ENCODE measurements at regions not wholly inside any gene's neighbourhood (a gene's known extent, or its start where the extent isn't known, plus 50 kb on each side); places are given as distances from the start of the nearest gene placed in this dataset.

- FAIRE-seq: no peak
Measured at GRCh38 chr2:192539306-192539705, 344.6 kb upstream of the TMEFF2 start.

GRCh38 chr2:192536922-192537624, 342.3 kb upstream of the TMEFF2 start:
- H3K36me3 ChIP-seq (ENCODE audit: control insufficient read depth in 2 of 2, insufficient read depth in 2 of 2, low read length in 1 of 2): no peaks in the 10 kb centered on the region
- no peak overlapping the region for H3K9ac ChIP-seq (ENCODE audit: control insufficient read depth, insufficient read depth, low read length)
- H2AFZ ChIP-seq (ENCODE audit: control insufficient read depth, low read depth, low read length): no peak overlapping the region
- CTCF ChIA-PET: no interaction called here
- no peaks in the 10 kb centered on the region for H3K79me2 ChIP-seq (ENCODE audit: control insufficient read depth, insufficient read depth, low read length)
- no peaks in the 10 kb centered on the region for H4K20me1 ChIP-seq (ENCODE audit: control insufficient read depth, insufficient read depth)
- in situ Hi-C loops (cut with MboI): no loop called here
- SMC1A ChIA-PET (ENCODE audit: uncharacterized antibody, unreplicated experiment): no interaction called here
- H3K4me3 ChIP-seq: no peak overlapping the region
- 0% methylated on average over 2 of the region's 2 CpGs for WGBS (ENCODE audit: insufficient coverage, insufficient replicate concordance, low lambda C conversion rate, missing lambda C conversion rate)
- DNase-seq (ENCODE audit: low read depth, low spot score) (no peak), ATAC-seq (no peak), FAIRE-seq (no peak)
- no peaks in the 10 kb centered on the region for H3K27me3 ChIP-seq (replicated peaks in 1 of 2; ENCODE audit: control insufficient read depth in 2 of 2, insufficient read depth in 2 of 2, low read length in 1 of 2)
- no peak overlapping the region for H3K27ac ChIP-seq (ENCODE audit: control insufficient read depth, insufficient read depth)
- no peak overlapping the region for H3K4me2 ChIP-seq (ENCODE audit: control insufficient read depth, insufficient read depth)
- POLR2A ChIA-PET: no interaction called here
- BruUV-seq (replicated peaks): no TSS peak
- intact Hi-C loops (cut with micrococcal nuclease; ENCODE audit: unreplicated experiment): no loop called here
- RAD21 ChIA-PET (ENCODE audit: unreplicated experiment): no interaction called here
- no peaks in the 10 kb centered on the region for H3K4me1 ChIP-seq (ENCODE audit: control insufficient read depth, insufficient read depth, low read length)
- H3K9me3 ChIP-seq (replicated peaks; ENCODE audit: control insufficient read depth, insufficient read depth, low read length): no peaks in the 10 kb centered on the region
- TF ChIP-seq MAX (IDR thresholded peaks at IDR 0.05; ENCODE audit: low read depth, low read length) (no peak), IRF4 (IDR thresholded peaks at IDR 0.05; ENCODE audit: low read depth, low read length) (no peak), ZNF384 (IDR thresholded peaks at IDR 0.05; ENCODE audit: borderline replicate concordance, low read depth, low read length) (no peak), POLR2AphosphoS2 (IDR thresholded peaks at IDR 0.05; ENCODE audit: low read depth, low read length) (no peak), POU2F2 (IDR thresholded peaks at IDR 0.05; ENCODE audit: borderline replicate concordance, low read depth, low read length) (no peak), ATF2 (IDR thresholded peaks at IDR 0.05; ENCODE audit: low read length) (no peak), KDM1A (IDR thresholded peaks at IDR 0.05; ENCODE audit: borderline replicate concordance) (no peak)

More at GRCh38 chr2:192539306-192539705, 344.6 kb upstream of the TMEFF2 start:
- Histone ChIP-seq H3K9me3 (replicated peaks; ENCODE audit: control insufficient read depth, insufficient read depth, low read length) (no peaks in the 10 kb centered on the region), H3K4me1 (ENCODE audit: control insufficient read depth, insufficient read depth, low read length) (no peaks in the 10 kb centered on the region), H3K27ac (ENCODE audit: control insufficient read depth, insufficient read depth) (no peak overlapping the region), H4K20me1 (ENCODE audit: control insufficient read depth, insufficient read depth) (no peaks in the 10 kb centered on the region), H2AFZ (ENCODE audit: control insufficient read depth, low read depth, low read length) (no peak overlapping the region), H3K4me3 (no peak overlapping the region), H3K79me2 (ENCODE audit: control insufficient read depth, insufficient read depth, low read length) (no peaks in the 10 kb centered on the region), H3K27me3 (replicated peaks in 1 of 2; ENCODE audit: control insufficient read depth in 2 of 2, insufficient read depth in 2 of 2, low read length in 1 of 2) (no peaks in the 10 kb centered on the region), H3K4me2 (ENCODE audit: control insufficient read depth, insufficient read depth) (no peak overlapping the region), H3K36me3 (ENCODE audit: control insufficient read depth in 2 of 2, insufficient read depth in 2 of 2, low read length in 1 of 2) (no peaks in the 10 kb centered on the region), H3K9ac (ENCODE audit: control insufficient read depth, insufficient read depth, low read length) (no peak overlapping the region)
- 13% methylated on average over 5 of the region's 5 CpGs for WGBS (ENCODE audit: insufficient coverage, insufficient replicate concordance, low lambda C conversion rate, missing lambda C conversion rate)
- ATAC-seq (no peak), DNase-seq (ENCODE audit: low read depth, low spot score) (no peak)
- POLR2A ChIA-PET: no interaction called here
- SMC1A ChIA-PET (ENCODE audit: uncharacterized antibody, unreplicated experiment): no interaction called here
- CTCF ChIA-PET: no interaction called here
- intact Hi-C loops (cut with micrococcal nuclease; ENCODE audit: unreplicated experiment): no loop called here
- in situ Hi-C loops (cut with MboI): no loop called here
- TF ChIP-seq PML (IDR thresholded peaks at IDR 0.05; ENCODE audit: low read length) (no peak), HSF1 (IDR thresholded peaks at IDR 0.05; ENCODE audit: low read depth, low read length) (no peak), SP1 (IDR thresholded peaks at IDR 0.05; ENCODE audit: low read depth, low read length) (no peak), SMAD1 (IDR thresholded peaks at IDR 0.05; ENCODE audit: low read depth, partially characterized antibody) (no peak)
- RAD21 ChIA-PET (ENCODE audit: unreplicated experiment): no interaction called here
- no TSS peak for BruUV-seq (replicated peaks)

Data from GM12878 (cell line).